Thyroid gland (tissue), 4 donors: ENCODE measurements at regions not wholly inside any gene's neighbourhood (a gene's known extent, or its start where the extent isn't known, plus 50 kb on each side); places are given as distances from the start of the nearest gene placed in this dataset.

Experiments used
- DNase-seq, 2 donors: peaks; one replicate each; pipeline ENCODE4 v3.0.0-alpha.2; 2019
- H3K27ac ChIP-seq, 3 donors: fragments of 200-600 bp; sonication (generic); 1 replicate in 2 of 3; 2 replicates in 1 of 3; pipeline ENCODE4 v1.5.1; 2016 to 2019; ENCODE audit warnings: mild to moderate bottlenecking in 1 of 3, moderate library complexity in 1 of 3
- H3K27me3 ChIP-seq: fragments of 200-600 bp; sonication (generic); one replicate; pipeline ENCODE4 v1.5.1; 2019
- H3K36me3 ChIP-seq, 2 donors: fragments of 200-600 bp; sonication (generic); one replicate each; pipeline ENCODE4 v1.5.1; 2016 to 2019
- H3K4me1 ChIP-seq, 2 donors: fragments of 200-600 bp; sonication (generic); one replicate each; pipeline ENCODE4 v1.5.1; 2017 to 2019
- H3K4me3 ChIP-seq, 3 donors: fragments of 200-600 bp; sonication (generic); replicated peaks in 1 of 3; 1 replicate in 2 of 3; 2 replicates in 1 of 3; pipeline ENCODE4 v1.5.1; 2016; ENCODE audit warnings: mild to moderate bottlenecking in 1 of 3
- H3K9me3 ChIP-seq: fragments of 200-600 bp; sonication (generic); one replicate; pipeline ENCODE4 v1.5.1; 2017
- POLR2A ChIP-seq, 2 donors: fragments of 450-650 bp; IDR thresholded peaks; one replicate each; pipeline ENCODE4 v1.6.1; 2017; ENCODE audit warnings: antibody characterized with exemption in 2 of 2, mild to moderate bottlenecking in 2 of 2, moderate library complexity in 1 of 2
- WGBS, 2 donors: methylation state at CpG; one replicate each; pipeline ENCODE4 v1.1.5; 2017; 5-methylcytosine and 5-hydroxymethylcytosine counted together
- intact Hi-C: fragments of 100-400 bp; cut with DNase I; formaldehyde crosslinking; loops from one replicate; pipeline ENCODE4 v1.15.1; 2023
- TF ChIP-seq, protein P1 (sequence below), 6 experiments: fragments of 200-600 bp in 3 of 6; fragments of 450-650 bp in 3 of 6; sonication (generic) in 3 of 6; IDR thresholded peaks; one replicate each; pipeline ENCODE4 v1.5.1; 2016 to 2019; ENCODE audit warnings: antibody characterized with exemption in 6 of 6, mild to moderate bottlenecking in 2 of 6, inconsistent platforms in 1 of 6, moderate library complexity in 1 of 6

DNA sequence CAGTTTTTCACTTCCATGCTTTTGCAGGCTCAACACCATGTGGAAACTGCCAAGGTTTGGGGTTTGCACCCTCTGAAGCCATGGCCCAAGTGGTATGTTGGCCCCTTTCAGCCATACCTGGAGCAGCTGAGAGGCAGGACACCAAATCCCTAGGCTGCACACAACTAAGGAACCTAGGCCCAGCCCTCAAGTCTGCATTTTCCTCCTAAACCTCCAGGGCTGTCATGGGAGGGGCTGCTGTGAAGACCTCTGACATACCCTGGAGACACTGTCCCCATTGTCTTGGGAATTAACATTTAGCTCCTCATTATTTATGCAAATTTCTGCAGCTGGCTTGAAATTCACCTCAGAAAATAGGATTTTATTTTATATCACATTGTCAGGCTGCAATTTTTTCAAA lies 856.1 kb downstream of the TECRL start:
- intact Hi-C loops = no loop called here
- Histone ChIP-seq H3K36me3 (no peaks in the 10 kb centered on the region), H3K27ac (no peak overlapping the region), H3K27me3 (no peaks in the 10 kb centered on the region), H3K4me3 (no peak overlapping the region), H3K4me1 (no peaks in the 10 kb centered on the region), H3K9me3 (no peaks in the 10 kb centered on the region)
- no peak for DNase-seq
- TF ChIP-seq, protein P1, sequence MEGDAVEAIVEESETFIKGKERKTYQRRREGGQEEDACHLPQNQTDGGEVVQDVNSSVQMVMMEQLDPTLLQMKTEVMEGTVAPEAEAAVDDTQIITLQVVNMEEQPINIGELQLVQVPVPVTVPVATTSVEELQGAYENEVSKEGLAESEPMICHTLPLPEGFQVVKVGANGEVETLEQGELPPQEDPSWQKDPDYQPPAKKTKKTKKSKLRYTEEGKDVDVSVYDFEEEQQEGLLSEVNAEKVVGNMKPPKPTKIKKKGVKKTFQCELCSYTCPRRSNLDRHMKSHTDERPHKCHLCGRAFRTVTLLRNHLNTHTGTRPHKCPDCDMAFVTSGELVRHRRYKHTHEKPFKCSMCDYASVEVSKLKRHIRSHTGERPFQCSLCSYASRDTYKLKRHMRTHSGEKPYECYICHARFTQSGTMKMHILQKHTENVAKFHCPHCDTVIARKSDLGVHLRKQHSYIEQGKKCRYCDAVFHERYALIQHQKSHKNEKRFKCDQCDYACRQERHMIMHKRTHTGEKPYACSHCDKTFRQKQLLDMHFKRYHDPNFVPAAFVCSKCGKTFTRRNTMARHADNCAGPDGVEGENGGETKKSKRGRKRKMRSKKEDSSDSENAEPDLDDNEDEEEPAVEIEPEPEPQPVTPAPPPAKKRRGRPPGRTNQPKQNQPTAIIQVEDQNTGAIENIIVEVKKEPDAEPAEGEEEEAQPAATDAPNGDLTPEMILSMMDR (IDR thresholded peaks at IDR 0.05) = no peak
- TF ChIP-seq POLR2A (IDR thresholded peaks at IDR 0.05) = no peak

DNA sequence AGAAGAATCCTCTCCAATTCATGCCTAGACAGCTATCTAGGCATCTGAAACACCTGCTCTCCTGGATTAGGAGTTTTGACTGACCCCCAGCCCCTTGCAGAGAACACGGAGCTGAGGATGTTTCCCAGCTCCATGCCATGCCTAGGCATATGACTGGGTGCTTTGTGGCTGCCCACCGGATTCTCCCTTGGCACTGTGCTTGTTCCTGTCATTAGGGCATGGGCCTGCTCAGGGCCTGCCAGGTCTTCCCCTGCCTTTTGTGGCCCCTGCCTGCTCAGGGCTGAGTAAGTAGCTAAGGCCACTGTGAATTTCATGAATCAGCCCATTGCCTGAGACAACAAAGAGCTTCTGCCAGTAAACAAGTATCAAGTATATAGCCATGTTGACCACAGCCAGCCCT lies 867.4 kb downstream of the TECRL start:
- no peak overlapping the region for H3K4me3 ChIP-seq
- WGBS, 2 donors = 81 to 88% methylated on average over 2 of the region's 2 CpGs
- DNase-seq = no peak
- H3K9me3 ChIP-seq = no peaks in the 10 kb centered on the region
- TF ChIP-seq POLR2A (IDR thresholded peaks at IDR 0.05) = no peak
- TF ChIP-seq, protein P1 (IDR thresholded peaks at IDR 0.05) = no peak
- H3K4me1 ChIP-seq = no peaks in the 10 kb centered on the region
- no peak overlapping the region for H3K27ac ChIP-seq
- intact Hi-C loops = no loop called here
- H3K36me3 ChIP-seq = no peaks in the 10 kb centered on the region
- no peaks in the 10 kb centered on the region for H3K27me3 ChIP-seq

DNA sequence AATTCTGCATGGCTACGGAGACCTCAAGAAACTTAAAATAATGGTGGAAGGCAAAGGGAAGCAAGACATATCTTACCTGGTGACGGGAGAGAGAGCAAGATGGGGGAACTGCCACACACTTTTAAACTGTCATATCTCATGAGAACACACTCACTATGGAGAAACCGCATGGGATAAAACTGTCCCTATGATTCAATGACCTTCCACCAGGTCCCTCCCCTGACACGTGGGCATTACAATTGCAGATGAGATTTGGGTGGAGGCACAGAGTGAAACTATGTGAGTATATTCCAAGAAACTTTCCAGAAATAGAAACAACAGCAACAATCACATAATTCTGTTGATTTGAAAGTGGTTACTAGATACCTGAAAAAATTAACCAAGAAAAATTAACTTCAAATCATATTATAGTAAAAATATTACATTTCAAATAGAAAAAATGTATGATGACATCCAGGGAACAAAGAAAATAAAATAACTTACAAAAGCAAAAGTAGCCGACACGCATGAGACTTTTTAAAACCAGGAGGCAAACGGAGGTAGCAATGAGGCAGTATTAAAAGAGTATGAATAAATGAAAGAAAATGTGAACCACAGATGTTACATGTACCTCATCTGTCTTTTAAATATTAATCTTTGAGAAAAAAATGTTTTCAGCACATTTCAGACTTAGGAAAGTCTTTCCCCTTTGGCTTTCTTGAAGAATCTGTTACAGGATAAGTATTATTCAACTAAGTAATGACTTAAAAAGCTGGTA lies 879.5 kb downstream of the TECRL start:
- no peaks in the 10 kb centered on the region for H3K27me3 ChIP-seq
- WGBS, 2 donors = 77 to 83% methylated on average over 7 of the region's 7 CpGs
- no peaks in the 10 kb centered on the region for H3K9me3 ChIP-seq
- no peak for DNase-seq
- no peak overlapping the region for H3K27ac ChIP-seq
- intact Hi-C loops = no loop called here
- no peak overlapping the region for H3K4me3 ChIP-seq
- H3K36me3 ChIP-seq = no peaks in the 10 kb centered on the region
- H3K4me1 ChIP-seq = no peaks in the 10 kb centered on the region
- TF ChIP-seq, protein P1 (IDR thresholded peaks at IDR 0.05) = no peak
- no peak for TF ChIP-seq POLR2A (IDR thresholded peaks at IDR 0.05)

DNA sequence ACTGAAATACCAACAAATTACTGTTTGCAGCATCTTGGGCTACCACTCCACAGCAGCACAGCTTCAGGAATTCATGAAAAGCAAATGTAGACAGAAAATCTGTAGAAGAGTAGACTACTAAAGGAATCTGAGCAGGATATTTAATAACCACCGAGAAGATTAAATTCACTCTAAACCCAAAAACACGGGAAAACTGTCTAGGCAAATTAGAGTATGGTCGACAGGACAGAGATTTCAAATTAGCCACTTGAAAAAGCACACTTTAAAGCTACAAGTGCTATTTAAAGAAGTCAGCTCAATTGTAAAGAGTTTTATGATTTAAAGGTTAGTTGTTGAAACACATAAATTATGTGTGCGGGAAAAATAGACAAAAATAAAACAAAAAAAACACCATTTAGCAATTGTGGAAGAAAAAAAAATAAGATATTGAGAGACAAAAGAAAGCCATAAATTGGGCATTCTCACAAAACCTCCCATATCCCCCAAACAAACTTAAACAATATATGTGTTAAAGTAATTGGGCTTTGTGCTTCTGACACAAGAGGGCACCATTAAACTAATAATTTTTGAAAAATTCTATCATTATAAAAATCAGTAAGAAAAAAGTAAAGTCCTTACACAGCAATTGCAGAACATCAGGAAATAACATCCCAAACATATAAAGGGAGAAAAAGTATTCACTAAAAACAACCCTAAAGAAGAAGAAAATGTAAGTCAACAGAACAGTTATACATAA lies 880.8 kb downstream of the TECRL start:
- Histone ChIP-seq H3K4me1 (no peaks in the 10 kb centered on the region), H3K9me3 (no peaks in the 10 kb centered on the region), H3K4me3 (no peak overlapping the region), H3K27me3 (no peaks in the 10 kb centered on the region), H3K27ac (no peak overlapping the region), H3K36me3 (no peaks in the 10 kb centered on the region)
- no peak for DNase-seq
- no peak for TF ChIP-seq POLR2A (IDR thresholded peaks at IDR 0.05)
- TF ChIP-seq, protein P1 (IDR thresholded peaks at IDR 0.05) = no peak
- 29 to 31% methylated on average over 4 of the region's 4 CpGs for WGBS, 2 donors
- intact Hi-C loops = no loop called here

DNA sequence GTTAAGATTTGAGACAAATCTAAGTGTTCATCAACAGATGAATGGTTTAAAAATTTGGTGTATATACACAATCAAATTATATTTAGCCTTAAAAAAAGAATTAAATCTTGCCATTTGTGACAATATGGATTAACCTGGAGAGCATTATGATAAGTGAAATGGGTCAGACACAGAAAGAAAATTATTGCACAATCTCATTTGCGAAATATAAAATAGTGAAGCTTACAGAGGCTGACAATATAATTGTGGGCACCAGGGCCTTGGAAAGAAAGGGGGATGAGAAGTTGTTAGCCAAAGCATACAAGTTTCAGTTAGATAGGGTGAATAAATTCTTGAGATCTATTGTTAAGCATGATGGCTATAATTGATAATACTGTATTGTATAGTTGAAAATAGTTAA lies 883.0 kb downstream of the TECRL start:
- TF ChIP-seq POLR2A (IDR thresholded peaks at IDR 0.05) = no peak
- no peaks in the 10 kb centered on the region for H3K9me3 ChIP-seq
- H3K27me3 ChIP-seq = no peaks in the 10 kb centered on the region
- no peaks in the 10 kb centered on the region for H3K4me1 ChIP-seq
- WGBS, 2 donors = 94 to 96% methylated on average over 1 of the region's 1 CpG
- no peak overlapping the region for H3K4me3 ChIP-seq
- no peak overlapping the region for H3K27ac ChIP-seq
- no peak for DNase-seq
- H3K36me3 ChIP-seq = no peaks in the 10 kb centered on the region
- intact Hi-C loops = no loop called here
